Gastrocnemius medialis (tissue), 4 donors: ENCODE measurements at regions not wholly inside any gene's neighbourhood (a gene's known extent, or its start where the extent isn't known, plus 50 kb on each side); places are given as distances from the start of the nearest gene placed in this dataset.

Experiments used
- ATAC-seq, 2 donors: fragments of 150-250 bp; one replicate each; pipeline ENCODE4 v1.9.1; 2016
- DNase-seq, 2 donors: peaks; one replicate each; pipeline ENCODE4 v3.0.0-alpha.2; 2019
- H3K27ac ChIP-seq, 4 donors: fragments of 200-600 bp; sonication (generic); 1 replicate in 1 of 4; 2 replicates in 3 of 4; pipeline ENCODE4 v1.5.1; 2016 to 2018; ENCODE audit warnings: mild to moderate bottlenecking in 2 of 4, moderate library complexity in 1 of 4
- H3K27me3 ChIP-seq, 3 donors: fragments of 200-600 bp; sonication (generic) in 2 of 3; 1 replicate in 1 of 3; 2 replicates in 2 of 3; pipeline versions ENCODE4 v1.5.1 to v1.6.0; 2016 to 2019; ENCODE audit warnings: mild to moderate bottlenecking in 1 of 3, moderate library complexity in 1 of 3
- H3K36me3 ChIP-seq, 2 donors: fragments of 200-600 bp; sonication (generic) in 1 of 2; one replicate each; pipeline ENCODE4 v1.5.1; 2017 to 2018
- H3K4me1 ChIP-seq, 2 donors: fragments of 200-600 bp; sonication (generic) in 1 of 2; one replicate each; pipeline ENCODE4 v1.5.1; 2016 to 2017; ENCODE audit warnings: mild to moderate bottlenecking in 2 of 2
- H3K4me3 ChIP-seq, 4 donors: fragments of 200-600 bp; sonication (generic) in 3 of 4; 1 replicate in 1 of 4; 2 replicates in 3 of 4; pipeline ENCODE4 v1.5.1; 2016 to 2019; ENCODE audit warnings: mild to moderate bottlenecking in 2 of 4
- H3K9me3 ChIP-seq, 3 donors: fragments of 200-600 bp; sonication (generic) in 2 of 3; 1 replicate in 1 of 3; 2 replicates in 2 of 3; pipeline ENCODE4 v1.5.1; 2016 to 2019
- CTCF ChIP-seq, 5 experiments: fragments of 450-650 bp in 3 of 5; fragments of 200-600 bp in 2 of 5; sonication (generic) in 2 of 5; IDR thresholded peaks in 4 of 5; conservative IDR thresholded peaks in 1 of 5; 1 replicate in 4 of 5; 2 replicates in 1 of 5; pipeline ENCODE4 v1.5.1; 2016 to 2019; ENCODE audit warnings: antibody characterized with exemption in 5 of 5, mild to moderate bottlenecking in 3 of 5, moderate library complexity in 3 of 5
- POLR2A ChIP-seq, 2 donors: fragments of 450-650 bp; IDR thresholded peaks; one replicate each; pipeline ENCODE4 v1.6.1; 2017; ENCODE audit warnings: antibody characterized with exemption in 2 of 2, mild to moderate bottlenecking in 2 of 2, moderate library complexity in 2 of 2
- in situ Hi-C, 4 donors: fragments of 200-750 bp; cut with MboI; loops; one replicate each; pipeline versions ENCODE4 v1.15.0 to v1.8.0; 2017; ENCODE audit warnings: low sequenced_read_pairs in 4 of 4
- intact Hi-C: fragments of 100-400 bp; cut with DNase I; formaldehyde crosslinking; loops from one replicate; pipeline ENCODE4 v1.15.1; 2023; ENCODE audit warnings: low total_unique reads

DNA sequence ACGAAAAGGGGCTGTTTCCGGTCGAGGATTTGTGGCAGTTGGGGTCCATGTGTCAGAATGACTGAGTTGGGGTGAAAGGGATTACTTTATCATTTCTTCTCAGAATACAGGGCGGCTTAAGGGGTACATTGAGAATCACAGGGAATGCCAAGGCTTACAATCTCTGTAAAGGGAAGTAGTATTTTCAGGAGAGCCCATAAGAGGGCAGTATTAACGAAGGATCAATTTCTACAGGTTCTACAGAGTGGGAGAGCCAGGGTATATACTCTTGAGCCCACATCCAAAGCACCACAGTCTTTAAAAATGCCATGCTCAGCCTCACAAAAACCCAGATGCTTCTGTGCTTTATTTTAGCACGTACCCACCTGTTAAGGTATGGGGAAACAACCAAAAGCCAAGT is 67.7 kb upstream of the ZXDA start:
- Histone ChIP-seq H3K4me1 (no peaks in the 10 kb centered on the region), H3K9me3 (no peaks in the 10 kb centered on the region), H3K4me3 (no peak overlapping the region), H3K27me3 (no peaks in the 10 kb centered on the region), H3K27ac (no peak overlapping the region), H3K36me3 (no peaks in the 10 kb centered on the region)
- in situ Hi-C loops (no loop called here), intact Hi-C loops (no loop called here)
- ATAC-seq (no peak), DNase-seq (no peak)
- no peak for TF ChIP-seq CTCF (IDR thresholded peaks at IDR 0.05 in 4 of 5, conservative IDR thresholded peaks at IDR 0.05 in 1 of 5)
- TF ChIP-seq POLR2A (IDR thresholded peaks at IDR 0.05) = no peak

DNA sequence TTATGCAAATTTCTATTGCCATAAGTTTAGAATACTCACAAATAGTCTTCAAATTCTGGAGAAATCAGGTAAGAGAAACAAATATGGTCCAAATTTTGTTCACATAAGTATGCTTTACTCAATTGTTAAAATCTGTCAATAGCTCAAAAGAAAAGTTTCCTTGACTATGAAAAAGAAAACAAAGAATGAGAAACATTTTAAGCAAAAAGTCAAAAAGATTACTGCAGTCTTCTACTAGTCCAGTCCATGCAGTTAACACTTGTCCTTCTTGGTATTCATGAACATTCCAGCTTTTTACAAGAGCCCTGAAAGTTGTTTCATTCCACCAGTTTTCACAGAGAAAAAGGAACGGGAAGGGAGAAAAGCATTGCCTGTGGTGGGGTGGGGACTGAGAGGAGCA is 54.7 kb upstream of the ZXDA start:
- Histone ChIP-seq H3K4me1 (no peaks in the 10 kb centered on the region), H3K27me3 (no peaks in the 10 kb centered on the region), H3K36me3 (no peaks in the 10 kb centered on the region), H3K9me3 (no peaks in the 10 kb centered on the region), H3K4me3 (no peak overlapping the region), H3K27ac (no peak overlapping the region)
- no peak for DNase-seq
- no peak for TF ChIP-seq POLR2A (IDR thresholded peaks at IDR 0.05)
- TF ChIP-seq CTCF (IDR thresholded peaks at IDR 0.05 in 4 of 5, conservative IDR thresholded peaks at IDR 0.05 in 1 of 5) = no peak
- in situ Hi-C loops = no loop called here
- intact Hi-C loops = no loop called here
- ATAC-seq = no peak
